IMR-90 (cell line): ENCODE measurements at regions not wholly inside any gene's neighbourhood (a gene's known extent, or its start where the extent isn't known, plus 50 kb on each side); places are given as distances from the start of the nearest gene placed in this dataset.

ENCODE experiments used
- ATAC-seq: fragments of 200-7000 bp; cut with Tn5 transposase; 2 replicates; pipeline ENCODE4 v1.9.1; 2020; ENCODE audit warnings: low read depth, mild to moderate bottlenecking, moderate library complexity
- BruUV-seq: library from RNA; stranded (reverse); fragments of 400-500 nt; replicated peaks from 2 replicates; lab custom pipeline; 2021; lab: Mats Ljungman, UMichigan
- CTCF ChIA-PET: fragments of 300-600 bp; formaldehyde crosslinking; extraction: SDS; loops from one replicate; lab custom pipeline; 2021; ENCODE audit warnings: antibody characterized with exemption; lab: Yijun Ruan, JAX
- POLR2A ChIA-PET: fragments of 300-600 bp; sonication (Branson Sonifier 250); formaldehyde crosslinking; loops from one replicate; lab custom pipeline; 2022; ENCODE audit warnings: antibody characterized with exemption; ENCODE audit not compliant: unreplicated experiment; lab: Charles Lee
- DNase-seq: peaks from one replicate; pipeline ENCODE4 v3.0.0; 2013
- H2AFZ ChIP-seq: replicated peaks from 2 replicates; pipeline ENCODE3; 2013; ENCODE audit warnings: low read length, mild to moderate bottlenecking; ENCODE audit not compliant: poor library complexity
- H2AK5ac ChIP-seq: 2 replicates; pipeline ENCODE4 v1.6.1; 2013; ENCODE audit warnings: low read depth, low read length, inconsistent platforms
- H2AK9ac ChIP-seq: replicated peaks from 2 replicates; pipeline ENCODE3; 2013; ENCODE audit warnings: mild to moderate bottlenecking, low read depth, low read length, moderate library complexity; ENCODE audit not compliant: poor library complexity
- H2BK120ac ChIP-seq: 2 replicates; pipeline ENCODE4 v1.6.1; 2013; ENCODE audit warnings: low read depth, low read length, inconsistent platforms
- H2BK15ac ChIP-seq: 3 replicates; pipeline ENCODE4 v1.6.1; 2013; ENCODE audit warnings: low read depth, low read length, inconsistent platforms
- H2BK20ac ChIP-seq: 2 replicates; pipeline ENCODE4 v1.6.1; 2013; ENCODE audit warnings: low read depth, mild to moderate bottlenecking, inconsistent platforms, low read length, moderate library complexity
- H2BK5ac ChIP-seq: 2 replicates; pipeline ENCODE4 v1.6.1; 2013; ENCODE audit warnings: mild to moderate bottlenecking, low read depth, low read length, inconsistent platforms; ENCODE audit not compliant: poor library complexity, severe bottlenecking
- H3K14ac ChIP-seq: replicated peaks from 2 replicates; pipeline ENCODE4 v1.6.1; 2013; ENCODE audit warnings: low read depth, low read length, inconsistent platforms
- H3K18ac ChIP-seq: 2 replicates; pipeline ENCODE4 v1.6.1; 2013; ENCODE audit warnings: low read depth, low read length, control low read depth
- H3K23ac ChIP-seq: 2 replicates; pipeline ENCODE4 v1.6.1; 2013; ENCODE audit warnings: low read depth, low read length, inconsistent platforms
- H3K27ac ChIP-seq: 2 replicates; pipeline ENCODE4 v1.5.1; 2013; ENCODE audit warnings: mild to moderate bottlenecking, control low read depth, low read length; ENCODE audit not compliant: insufficient read depth
- H3K27me3 ChIP-seq: 2 replicates; pipeline ENCODE4 v1.6.1; 2013; ENCODE audit warnings: low read length; ENCODE audit not compliant: control insufficient read depth, insufficient read depth
- H3K36me3 ChIP-seq: 2 replicates; pipeline ENCODE4 v1.6.1; 2013; ENCODE audit warnings: low read length, mixed read lengths; ENCODE audit not compliant: control insufficient read depth, insufficient read depth
- H3K4ac ChIP-seq: 2 replicates; pipeline ENCODE4 v1.6.1; 2013; ENCODE audit warnings: low read depth, low read length, inconsistent platforms
- H3K4me1 ChIP-seq: 2 replicates; pipeline ENCODE4 v1.6.1; 2013; ENCODE audit warnings: low read length, mixed read lengths; ENCODE audit not compliant: control insufficient read depth, insufficient read depth
- H3K4me2 ChIP-seq: 2 replicates; pipeline ENCODE4 v1.6.1; 2013; ENCODE audit warnings: low read depth, mild to moderate bottlenecking, control low read depth, low read length, moderate library complexity
- H3K4me3 ChIP-seq: 2 replicates; pipeline ENCODE4 v1.5.1; 2013; ENCODE audit warnings: low read depth, mild to moderate bottlenecking, control low read depth, low read length, moderate library complexity; ENCODE audit not compliant: insufficient read depth
- H3K56ac ChIP-seq: 2 replicates; pipeline ENCODE4 v1.6.1; 2013; ENCODE audit warnings: low read length, inconsistent platforms; ENCODE audit not compliant: insufficient read depth; ENCODE audit errors: extremely low read depth
- H3K79me1 ChIP-seq, 2 experiments: 2 replicates each; pipeline ENCODE4 v1.6.1; 2013; ENCODE audit warnings: low read length in 2 of 2, inconsistent platforms in 1 of 2, low read depth in 1 of 2
- H3K9ac ChIP-seq: 2 replicates; pipeline ENCODE4 v1.6.1; 2013; ENCODE audit warnings: low read depth, low read length, control low read depth
- H3K9me1 ChIP-seq: 2 replicates; pipeline ENCODE4 v1.6.1; 2013; ENCODE audit warnings: low read length, inconsistent platforms; ENCODE audit not compliant: insufficient read depth
- H3K9me3 ChIP-seq: 2 replicates; pipeline ENCODE4 v1.6.1; 2013; ENCODE audit warnings: low read length; ENCODE audit not compliant: control insufficient read depth, insufficient read depth
- H4K20me1 ChIP-seq: 2 replicates; pipeline ENCODE4 v1.6.1; 2013; ENCODE audit warnings: low read length, inconsistent platforms; ENCODE audit not compliant: insufficient read depth
- H4K5ac ChIP-seq: 2 replicates; pipeline ENCODE4 v1.6.1; 2013; ENCODE audit warnings: mild to moderate bottlenecking, low read depth, low read length, control low read depth
- H4K8ac ChIP-seq, 2 experiments: 2 replicates each; pipeline ENCODE4 v1.6.1; 2013; ENCODE audit warnings: low read depth in 2 of 2, low read length in 2 of 2, control low read depth in 1 of 2, inconsistent platforms in 1 of 2
- H4K91ac ChIP-seq: 2 replicates; pipeline ENCODE4 v1.6.1; 2013; ENCODE audit warnings: low read depth, low read length, inconsistent platforms; ENCODE audit not compliant: insufficient read depth
- BHLHE40 ChIP-seq: fragments of 150-350 bp; IDR thresholded peaks from 2 replicates; pipeline ENCODE4 v1.6.1; 2016; ENCODE audit warnings: mild to moderate bottlenecking, low read depth, low read length
- CHD1 ChIP-seq: IDR thresholded peaks from 2 replicates; pipeline ENCODE4 v1.6.1; 2012; ENCODE audit warnings: low read depth, low read length, improper control_type of control experiment
- CTCF ChIP-seq: conservative IDR thresholded peaks from 2 replicates; pipeline ENCODE4 v1.5.1; 2012; ENCODE audit warnings: mild to moderate bottlenecking, low read depth, low read length, improper control_type of control experiment
- ELK1 ChIP-seq: fragments of 150-350 bp; IDR thresholded peaks from 2 replicates; pipeline ENCODE4 v1.6.1; 2016; ENCODE audit warnings: low read depth, mild to moderate bottlenecking, low read length, moderate library complexity, borderline replicate concordance
- MAFK ChIP-seq: IDR thresholded peaks from 2 replicates; pipeline ENCODE4 v1.6.1; 2012; ENCODE audit warnings: low read depth, low read length, improper control_type of control experiment
- MAZ ChIP-seq: IDR thresholded peaks from 2 replicates; pipeline ENCODE4 v1.6.1; 2012; ENCODE audit warnings: low read depth, mild to moderate bottlenecking, low read length, improper control_type of control experiment, moderate library complexity, borderline replicate concordance
- MXI1 ChIP-seq: IDR thresholded peaks from 2 replicates; pipeline ENCODE4 v1.6.1; 2012; ENCODE audit warnings: low read depth, mild to moderate bottlenecking, low read length, moderate library complexity, borderline replicate concordance
- NFE2L2 ChIP-seq: fragments of 150-350 bp; IDR thresholded peaks from 2 replicates; pipeline ENCODE4 v1.6.1; 2016; ENCODE audit warnings: low read depth, mild to moderate bottlenecking, low read length
- RAD21 ChIP-seq: IDR thresholded peaks from 2 replicates; pipeline ENCODE4 v1.6.1; 2012; ENCODE audit warnings: low read length, improper control_type of control experiment
- RCOR1 ChIP-seq: IDR thresholded peaks from 2 replicates; pipeline ENCODE4 v1.6.1; 2012; ENCODE audit warnings: mild to moderate bottlenecking, low read length, improper control_type of control experiment; ENCODE audit not compliant: insufficient replicate concordance
- RFX5 ChIP-seq: IDR thresholded peaks from 2 replicates; pipeline ENCODE4 v1.8.0; 2012; ENCODE audit warnings: low read depth, mild to moderate bottlenecking, low read length, moderate library complexity
- SMC3 ChIP-seq: fragments of 150-350 bp; IDR thresholded peaks from 2 replicates; pipeline ENCODE4 v1.6.1; 2016; ENCODE audit warnings: low read depth, mild to moderate bottlenecking, antibody characterized with exemption, low read length, moderate library complexity
- USF2 ChIP-seq: fragments of 150-350 bp; IDR thresholded peaks from 2 replicates; pipeline ENCODE4 v1.6.1; 2017; ENCODE audit warnings: mild to moderate bottlenecking, antibody characterized with exemption, low read length, low read depth
- WGBS, 2 experiments: methylation state at CpG; one replicate each; pipeline versions ENCODE4 v1.1.5 to v1.1.7; 2013; ENCODE audit warnings: missing lambda C conversion rate in 2 of 2; ENCODE audit not compliant: insufficient read length in 1 of 2; ENCODE audit errors: extremely low coverage in 2 of 2; 5-methylcytosine and 5-hydroxymethylcytosine counted together
- dilution Hi-C: fragments of 300-500 bp; cut with HindIII; formaldehyde crosslinking; loops from one replicate; pipeline ENCODE4 v1.14.3; 2018; ENCODE audit warnings: low sequenced_read_pairs; ENCODE audit not compliant: unreplicated experiment
- in situ Hi-C: fragments of 300-500 bp; cut with MboI; formaldehyde crosslinking; loops from 3 replicates; pipeline ENCODE4 v1.14.3; 2019; ENCODE audit warnings: low sequenced_read_pairs, inconsistent platforms, mixed read lengths
- intact Hi-C: fragments of 100-400 bp; cut with micrococcal nuclease; formaldehyde crosslinking; loops from 2 replicates; pipeline ENCODE4 v1.10.0; 2022

GRCh38 chr9:7304627-7304995 lies 495.0 kb downstream of the DMAC1 start:
- Histone ChIP-seq H3K36me3 (no peaks in the 10 kb centered on the region), H3K79me1 (no peaks in the 10 kb centered on the region), H3K56ac (no peak overlapping the region), H4K20me1 (no peaks in the 10 kb centered on the region), H3K9ac (no peak overlapping the region), H3K27ac (no peak overlapping the region), H3K4ac (no peak overlapping the region), H3K23ac (no peak overlapping the region), H4K91ac (no peak overlapping the region), H3K18ac (no peak overlapping the region), H2BK5ac (no peak overlapping the region), H2BK15ac (no peak overlapping the region), H3K9me3 (peaks cover 2% of the 10 kb centered on the region; the same call in 1 of the 2 replicates), H2AK9ac (no peak overlapping the region), H2AFZ (no peak overlapping the region), H3K14ac (no peak overlapping the region), H3K9me1 (no peaks in the 10 kb centered on the region), H3K4me2 (no peak overlapping the region), H2AK5ac (no peak overlapping the region), H2BK120ac (no peak overlapping the region), H3K4me3 (no peak overlapping the region), H2BK20ac (no peak overlapping the region), H3K4me1 (no peaks in the 10 kb centered on the region; the same call in 1 of the 2 replicates), H3K27me3 (no peaks in the 10 kb centered on the region; the same call in none of the 2 replicates), H4K8ac (no peak overlapping the region), H4K5ac (no peak overlapping the region)
- ATAC-seq (no peak), DNase-seq (no peak)
- no TSS peak for BruUV-seq
- in situ Hi-C loops (no loop called here), intact Hi-C loops (no loop called here), dilution Hi-C loops (no loop called here)
- WGBS, 2 experiments = no CpG with 5 or more reads among the region's 5 CpGs
- TF ChIP-seq ELK1 (no peak), RCOR1 (no peak), CTCF (no peak), MXI1 (no peak), RFX5 (no peak), USF2 (no peak), MAZ (no peak), NFE2L2 (no peak), SMC3 (no peak), BHLHE40 (no peak), MAFK (no peak), RAD21 (no peak), CHD1 (no peak)
- CTCF ChIA-PET = interaction anchor here (1.2 kb wide), 1 partner anchor 62 kb away, joined by 3 read pairs; no protein-coding TSS in a partner anchor
- POLR2A ChIA-PET = interaction anchor here (0.6 kb wide), 1 partner anchor 32 kb away, joined by 3 read pairs; no protein-coding TSS in a partner anchor
